Activated B cell treated with CpG ODN at 0.5 μM for 24 hours (primary cell): ENCODE measurements at regions not wholly inside any gene's neighbourhood (a gene's known extent, or its start where the extent isn't known, plus 50 kb on each side); places are given as distances from the start of the nearest gene placed in this dataset.
"Not testable (repeated sequence)": the region's sequence is repeated elsewhere in the genome, so short reads cannot be mapped to it uniquely, and the experiment has no call there.

Source experiments
- ATAC-seq: fragments of 200-7000 bp; cut with Tn5 transposase; one replicate; pipeline ENCODE4 v1.10.0; 2021; ENCODE audit warnings: low read depth, mild to moderate bottlenecking, moderate library complexity
- CTCF ChIA-PET: fragments of 350-600 bp; sonication (Branson Sonifier 250); formaldehyde crosslinking; loops from one replicate; lab custom pipeline; 2021; ENCODE audit warnings: antibody characterized with exemption; lab: Charles Lee
- POLR2A ChIA-PET: fragments of 350-600 bp; sonication (Branson Sonifier 250); formaldehyde crosslinking; loops from one replicate; lab custom pipeline; 2021; ENCODE audit warnings: antibody characterized with exemption; lab: Charles Lee
- DNase-seq: peaks from one replicate; pipeline ENCODE4 v3.0.0; 2022
- H3K27ac Mint-ChIP-seq: one replicate; pipeline ENCODE4 v1.8.0; 2020; ENCODE audit warnings: mixed read lengths
- H3K27me3 Mint-ChIP-seq: one replicate; pipeline ENCODE4 v1.8.0; 2021; ENCODE audit warnings: mixed read lengths
- H3K36me3 Mint-ChIP-seq: one replicate; pipeline ENCODE4 v1.8.0; 2021; ENCODE audit warnings: low read depth, mixed read lengths
- H3K4me1 Mint-ChIP-seq: one replicate; pipeline ENCODE4 v1.8.0; 2021; ENCODE audit warnings: mixed read lengths
- H3K4me3 Mint-ChIP-seq: one replicate; pipeline ENCODE4 v1.8.0; 2020; ENCODE audit warnings: mild to moderate bottlenecking, mixed read lengths
- H3K9me3 Mint-ChIP-seq: one replicate; pipeline ENCODE4 v1.8.0; 2020; ENCODE audit warnings: mixed read lengths
- intact Hi-C: fragments of 100-400 bp; cut with micrococcal nuclease; formaldehyde crosslinking; loops from one replicate; pipeline ENCODE4 v1.15.1; 2024
- TF ChIP-seq, protein P1 (sequence below): fragments of 200-600 bp; IDR thresholded peaks from one replicate; pipeline ENCODE4 v1.8.0; 2022; ENCODE audit warnings: antibody characterized with exemption, mild to moderate bottlenecking

DNA sequence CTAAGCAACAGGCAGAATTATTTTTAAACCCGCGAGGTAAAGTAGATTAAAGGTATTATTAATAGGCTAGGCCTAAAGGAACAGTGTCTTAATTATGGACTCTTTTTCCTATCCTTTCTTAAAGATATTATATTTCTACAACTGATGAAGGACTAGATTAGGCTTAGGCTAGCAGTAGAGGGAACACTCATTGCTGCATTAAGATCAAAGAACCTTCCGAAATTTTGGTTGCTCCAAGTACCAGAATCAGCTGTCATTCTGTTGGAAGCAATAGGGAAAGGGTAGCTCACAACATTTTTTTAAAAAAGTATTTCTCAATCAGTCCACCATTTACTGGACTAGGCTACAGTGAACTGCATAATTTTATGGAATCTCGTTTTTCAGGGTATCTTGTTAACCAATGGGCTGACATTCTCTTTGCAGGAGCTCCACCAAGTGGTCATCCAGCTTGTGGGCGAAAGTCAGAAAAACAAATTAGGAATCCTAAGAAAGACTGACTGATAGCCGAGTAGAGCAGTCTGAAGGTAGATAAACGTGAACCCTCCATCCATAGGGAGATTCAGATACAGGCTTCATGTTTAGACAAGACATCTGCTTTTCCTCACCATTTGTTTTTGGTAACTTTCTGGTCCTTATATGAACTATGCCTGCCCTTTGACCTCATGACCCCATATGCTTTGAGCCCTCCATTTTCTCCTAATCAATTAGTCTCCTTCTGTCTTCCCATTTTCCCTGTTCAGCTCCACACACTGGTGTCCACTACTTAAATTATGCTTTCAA lies 103.6 kb upstream of the CHD1 start:
- TF ChIP-seq, protein P1, sequence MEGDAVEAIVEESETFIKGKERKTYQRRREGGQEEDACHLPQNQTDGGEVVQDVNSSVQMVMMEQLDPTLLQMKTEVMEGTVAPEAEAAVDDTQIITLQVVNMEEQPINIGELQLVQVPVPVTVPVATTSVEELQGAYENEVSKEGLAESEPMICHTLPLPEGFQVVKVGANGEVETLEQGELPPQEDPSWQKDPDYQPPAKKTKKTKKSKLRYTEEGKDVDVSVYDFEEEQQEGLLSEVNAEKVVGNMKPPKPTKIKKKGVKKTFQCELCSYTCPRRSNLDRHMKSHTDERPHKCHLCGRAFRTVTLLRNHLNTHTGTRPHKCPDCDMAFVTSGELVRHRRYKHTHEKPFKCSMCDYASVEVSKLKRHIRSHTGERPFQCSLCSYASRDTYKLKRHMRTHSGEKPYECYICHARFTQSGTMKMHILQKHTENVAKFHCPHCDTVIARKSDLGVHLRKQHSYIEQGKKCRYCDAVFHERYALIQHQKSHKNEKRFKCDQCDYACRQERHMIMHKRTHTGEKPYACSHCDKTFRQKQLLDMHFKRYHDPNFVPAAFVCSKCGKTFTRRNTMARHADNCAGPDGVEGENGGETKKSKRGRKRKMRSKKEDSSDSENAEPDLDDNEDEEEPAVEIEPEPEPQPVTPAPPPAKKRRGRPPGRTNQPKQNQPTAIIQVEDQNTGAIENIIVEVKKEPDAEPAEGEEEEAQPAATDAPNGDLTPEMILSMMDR, result no peak
- ChIA-PET POLR2A (interaction anchor here (0.7 to 3.2 kb wide), 9 partner anchors 27 to 122 kb away, joined by 3 to 28 read pairs (median 3); partner anchors contain the start of gene CHD1), CTCF (interaction anchor here (0.9 to 3.5 kb wide), 21 partner anchors 12 to 1801 kb away, joined by 3 to 57 read pairs (median 5); partner anchors contain the start of gene CHD1)
- Mint-ChIP-seq H3K4me1 (peaks cover 85% of the 10 kb centered on the region), H3K4me3 (peak overlapping the region; percentile 81), H3K27ac (peak overlapping the region; percentile 84), H3K9me3 (no peaks in the 10 kb centered on the region), H3K36me3 (no peaks in the 10 kb centered on the region), H3K27me3 (no peaks in the 10 kb centered on the region)
- DNase-seq, result no peak
- intact Hi-C loops, result loop anchor here (1.0 kb wide), 3 partner anchors 28 to 126 kb away; no protein-coding TSS in a partner anchor
- ATAC-seq, result peak; percentile 32

DNA sequence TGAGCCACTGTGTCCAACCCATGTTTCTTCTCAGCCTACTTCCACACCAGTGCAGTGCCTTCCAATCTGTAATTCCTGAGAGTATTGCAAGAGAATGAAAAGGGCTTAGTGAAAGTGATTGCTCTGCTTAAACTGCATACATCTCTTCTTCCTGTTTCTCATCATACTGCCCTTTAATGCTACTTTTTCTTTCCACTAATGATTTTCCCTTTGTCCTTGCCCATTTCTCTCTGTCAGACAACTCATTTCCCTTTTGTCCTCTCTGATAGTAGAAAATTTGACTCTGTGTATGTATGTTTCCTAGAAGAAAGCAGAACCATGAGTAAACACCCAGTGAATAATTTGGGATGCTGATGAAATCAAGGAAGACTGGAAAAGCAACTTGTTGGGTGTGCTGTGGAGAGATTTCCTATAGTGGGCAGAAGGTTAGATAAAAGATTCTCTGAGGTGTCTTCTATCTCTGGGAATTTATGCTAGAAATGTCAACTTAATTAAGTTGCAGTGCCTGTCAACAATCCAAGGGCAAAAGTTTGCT lies 102.2 kb upstream of the CHD1 start:
- TF ChIP-seq, protein P1, result no peak
- Mint-ChIP-seq H3K27me3 (no peaks in the 10 kb centered on the region), H3K36me3 (no peaks in the 10 kb centered on the region), H3K4me1 (peaks cover 85% of the 10 kb centered on the region), H3K4me3 (no peak overlapping the region), H3K9me3 (no peaks in the 10 kb centered on the region), H3K27ac (peak overlapping the region; percentile 54)
- intact Hi-C loops, result no loop called here
- ChIA-PET POLR2A (interaction anchor here (3.2 kb wide), 1 partner anchor 101 kb away, joined by 28 read pairs; the partner anchor contains the start of gene CHD1), CTCF (interaction anchor here (2.3 to 3.5 kb wide), 3 partner anchors 30 to 127 kb away, joined by 13 to 57 read pairs (median 34); no protein-coding TSS in a partner anchor)
- ATAC-seq (no peak), DNase-seq (no peak)

DNA sequence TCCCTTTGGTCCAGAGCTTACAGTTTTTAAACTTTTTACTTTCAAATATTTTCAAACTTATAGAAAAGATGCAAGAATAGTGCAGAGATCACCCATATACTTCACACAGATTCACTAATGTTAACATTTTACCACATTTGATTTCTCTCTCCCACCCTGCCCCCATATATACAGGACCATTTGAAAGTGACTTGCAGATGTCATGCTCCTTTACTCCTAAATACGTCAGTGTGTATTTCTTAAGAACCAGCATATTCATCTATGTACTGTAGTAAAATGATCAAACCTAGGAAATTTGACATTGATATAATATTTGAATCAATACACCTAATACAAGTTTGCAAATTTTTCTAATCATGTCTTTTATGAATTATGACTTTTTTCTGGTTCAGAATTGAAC lies 100.4 kb upstream of the CHD1 start:
- DNase-seq (no peak), ATAC-seq (no peak)
- ChIA-PET CTCF (interaction anchor here (0.9 to 1.7 kb wide), 4 partner anchors 12 to 124 kb away, joined by 3 to 6 read pairs (median 5); no protein-coding TSS in a partner anchor), POLR2A (interaction anchor here (0.7 to 5.6 kb wide), 4 partner anchors 10 to 101 kb away, joined by 3 to 179 read pairs (median 60); partner anchors contain the start of gene CHD1)
- Mint-ChIP-seq H3K4me1 (peaks cover 93% of the 10 kb centered on the region), H3K27ac (no peak overlapping the region), H3K4me3 (no peak overlapping the region), H3K27me3 (no peaks in the 10 kb centered on the region), H3K9me3 (no peaks in the 10 kb centered on the region), H3K36me3 (no peaks in the 10 kb centered on the region)
- TF ChIP-seq, protein P1, result no peak
- intact Hi-C loops, result loop anchor here (5.0 kb wide), 2 partner anchors 1753 to 1847 kb away; partner anchors contain the start of gene RIOK2

DNA sequence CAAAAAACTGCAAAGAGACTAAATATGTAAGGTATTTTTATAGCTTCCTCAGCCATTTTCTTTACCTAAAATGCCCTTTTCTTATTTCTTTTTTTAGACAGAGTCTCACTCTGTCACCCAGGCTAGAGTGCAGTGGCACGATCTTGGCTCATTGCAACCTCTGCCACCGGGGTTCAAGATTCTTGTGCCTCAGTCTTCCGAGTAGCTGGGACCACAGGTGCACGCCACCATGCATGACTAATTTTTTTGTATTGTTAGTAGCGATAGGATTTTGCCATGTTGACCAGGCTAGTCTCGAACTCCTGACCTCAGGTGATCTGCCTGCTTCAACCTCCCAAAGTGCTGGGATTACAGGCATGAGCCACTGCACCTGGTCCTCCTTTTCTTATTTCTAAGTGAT lies 99.4 kb upstream of the CHD1 start:
- not testable (repeated sequence) for H3K9me3 Mint-ChIP-seq, H3K36me3 Mint-ChIP-seq, DNase-seq, ATAC-seq, H3K27me3 Mint-ChIP-seq
- CTCF ChIA-PET, result interaction anchor here (0.8 to 1.7 kb wide), 10 partner anchors 13 to 123 kb away, joined by 3 to 7 read pairs (median 4); no protein-coding TSS in a partner anchor
- Mint-ChIP-seq H3K4me3 (peak overlapping the region; percentile 56), H3K27ac (peak overlapping the region; percentile 85), H3K4me1 (peaks cover 83% of the 10 kb centered on the region)
- intact Hi-C loops, result loop anchor here (5.0 kb wide), 2 partner anchors 1754 to 1846 kb away; partner anchors contain the start of gene RIOK2
- POLR2A ChIA-PET, result interaction anchor here (0.7 to 5.6 kb wide), 13 partner anchors 8 to 1875 kb away, joined by 3 to 179 read pairs (median 5); partner anchors contain the start of genes CHD1, RGMB and ST8SIA4

DNA sequence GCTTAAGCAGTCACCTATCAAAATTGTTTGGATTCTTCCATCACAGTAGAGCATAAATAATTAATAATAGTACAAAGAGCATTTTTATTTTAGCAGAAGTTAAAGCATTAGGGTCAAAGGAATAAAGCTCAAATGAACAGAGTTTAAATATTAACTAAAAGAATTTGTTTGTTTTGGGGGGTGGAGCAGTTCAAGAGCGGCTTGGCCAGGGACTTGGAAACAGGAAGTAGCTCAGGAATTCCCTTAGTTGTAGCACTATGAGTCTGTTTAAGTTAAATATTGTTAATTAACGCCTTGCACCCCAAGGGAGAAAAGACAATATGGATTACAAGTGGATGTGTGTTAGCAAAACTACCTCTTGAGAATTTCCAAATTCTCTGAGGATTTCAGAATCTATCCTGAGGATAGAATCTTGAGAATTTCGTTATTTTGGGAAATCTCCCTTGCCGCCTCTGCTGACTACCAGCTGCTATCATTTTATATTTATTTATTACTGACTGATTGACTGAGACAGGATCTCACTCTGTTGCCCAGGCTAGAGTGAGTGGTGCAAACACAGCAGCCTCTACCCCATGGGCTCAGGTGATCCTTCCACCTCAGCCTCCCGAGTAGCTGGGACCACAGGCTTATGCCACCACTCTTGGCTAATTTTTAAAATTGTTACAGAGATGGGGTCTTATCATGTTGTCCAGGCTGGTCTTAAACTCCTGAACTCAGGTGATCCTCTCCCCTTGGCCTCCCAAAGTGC lies 96.7 kb upstream of the CHD1 start:
- H3K36me3 Mint-ChIP-seq, result no peaks in the 10 kb centered on the region
- peak overlapping the region; percentile 59 for H3K27ac Mint-ChIP-seq
- POLR2A ChIA-PET, result interaction anchor here (1.0 to 5.6 kb wide), 4 partner anchors 10 to 97 kb away, joined by 3 to 179 read pairs (median 60); partner anchors contain the start of gene CHD1
- H3K27me3 Mint-ChIP-seq, result no peaks in the 10 kb centered on the region
- TF ChIP-seq, protein P1, result no peak
- no peaks in the 10 kb centered on the region for H3K9me3 Mint-ChIP-seq
- DNase-seq (no peak), ATAC-seq (no peak)
- intact Hi-C loops, result loop anchor here (2.0 to 5.0 kb wide), 4 partner anchors 21 to 1877 kb away; partner anchors contain the start of genes RIOK2 and ST8SIA4
- CTCF ChIA-PET, result interaction anchor here (1.2 to 1.3 kb wide), 2 partner anchors 35 to 112 kb away, joined by 3 to 5 read pairs; no protein-coding TSS in a partner anchor
- peaks cover 58% of the 10 kb centered on the region for H3K4me1 Mint-ChIP-seq
- H3K4me3 Mint-ChIP-seq, result no peak overlapping the region
